ENCODE measurements at regions not wholly inside any gene's neighbourhood (a gene's known extent, or its start where the extent isn't known, plus 50 kb on each side); places are given as distances from the start of the nearest gene placed in this dataset.

DNA sequence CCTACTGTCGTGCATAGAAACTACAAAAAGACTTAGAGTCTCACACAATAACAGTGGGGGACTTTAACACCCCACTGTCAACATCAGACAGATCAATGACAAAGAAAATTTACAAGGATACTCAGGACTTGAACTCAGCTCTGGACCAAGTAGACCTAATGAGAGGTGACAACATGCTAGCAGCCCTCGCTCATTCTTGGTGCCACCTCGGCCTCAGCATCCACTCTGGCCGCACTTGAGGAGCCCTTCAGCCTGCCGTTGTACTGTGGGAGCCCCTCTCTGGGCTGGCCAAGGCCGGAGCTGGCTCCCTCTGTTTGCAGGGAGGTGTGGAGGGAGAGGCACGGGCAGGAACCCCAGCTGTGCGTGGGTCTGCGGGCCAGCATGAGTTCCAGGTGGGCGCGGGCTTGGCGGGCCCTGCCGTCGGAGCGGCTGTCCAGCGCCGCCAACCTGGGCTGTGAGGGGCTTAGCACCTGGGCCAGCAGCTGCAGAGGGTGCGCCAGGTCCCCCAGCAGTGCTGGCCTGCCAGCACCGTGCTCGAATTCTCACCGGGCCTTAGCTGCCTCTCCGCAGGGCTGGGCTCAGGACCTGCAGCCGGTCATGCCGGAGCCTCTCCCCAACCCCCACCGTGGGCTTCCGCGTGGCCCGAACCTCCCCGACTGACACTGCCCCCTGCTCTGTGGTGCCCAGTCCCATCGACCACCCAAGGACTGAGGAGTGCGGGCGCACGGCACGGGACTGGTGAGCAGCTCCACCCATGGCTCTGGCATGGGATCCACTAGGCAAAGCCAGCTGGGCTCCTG, 205.6 kb downstream of the FRK start:
- Histone ChIP-seq H3K4me2 (ENCODE audit: low read length) (no peak overlapping the region), H3K79me2 (ENCODE audit: control insufficient read depth, insufficient read depth, low read length) (no peaks in the 10 kb centered on the region), H2BK120ac (ENCODE audit: low read depth, low read length) (no peak overlapping the region), H3K56ac (ENCODE audit: low read length) (no peak overlapping the region), H4K5ac (ENCODE audit: low read length) (no peak overlapping the region), H4K8ac (ENCODE audit: low read depth, low read length) (no peak overlapping the region), H2BK15ac (replicated peaks; ENCODE audit: low read depth) (no peak overlapping the region), H2BK5ac (ENCODE audit: low read length) (no peak overlapping the region), H3K18ac (ENCODE audit: low read length) (no peak overlapping the region), H3K36me3 (ENCODE audit: control insufficient read depth, insufficient read depth, low read length) (no peaks in the 10 kb centered on the region), H3K9ac (ENCODE audit: low read length) (no peak overlapping the region), H3K4me1 (ENCODE audit: control insufficient read depth, low read depth, low read length) (no peaks in the 10 kb centered on the region), H2AK5ac (ENCODE audit: low read length) (no peak overlapping the region), H3K4ac (ENCODE audit: low read depth, low read length) (no peak overlapping the region), H3K27me3 (ENCODE audit: insufficient read depth, low read length, poor library complexity) (no peaks in the 10 kb centered on the region), H3K79me1 (ENCODE audit: low read length) (no peaks in the 10 kb centered on the region), H3K4me3 (ENCODE audit: low read length) (no peak overlapping the region), H3K23ac (ENCODE audit: low read length) (no peak overlapping the region), H3K27ac (ENCODE audit: low read depth, low read length) (no peak overlapping the region)
- no peak for DNase-seq
- no CpG with 5 or more reads among the region's 34 CpGs for WGBS (ENCODE audit: extremely low coverage, insufficient coverage, low lambda C conversion rate)

DNA sequence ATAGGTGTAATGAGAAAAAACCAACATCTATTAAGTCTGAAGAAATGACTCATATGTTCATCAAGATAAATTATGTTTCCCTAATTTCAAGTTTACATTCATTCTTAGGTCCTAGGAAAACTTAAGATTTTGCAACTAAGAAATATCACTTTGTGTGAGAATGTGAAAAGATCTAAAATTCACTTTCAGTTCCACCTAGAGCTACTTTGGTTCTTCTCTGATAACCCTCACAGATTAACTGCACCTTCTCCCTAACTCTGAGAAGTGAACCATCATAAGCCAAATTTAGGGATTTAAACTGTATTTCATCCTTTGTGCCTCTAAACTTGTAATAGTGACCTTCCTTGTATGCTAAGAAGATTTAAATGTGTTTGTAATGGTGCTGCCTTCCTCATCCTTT, 213.0 kb downstream of the FRK start:
- Histone ChIP-seq H3K4ac (ENCODE audit: low read depth, low read length) (no peak overlapping the region), H3K36me3 (ENCODE audit: control insufficient read depth, insufficient read depth, low read length) (no peaks in the 10 kb centered on the region), H3K4me2 (ENCODE audit: low read length) (no peak overlapping the region), H2BK120ac (ENCODE audit: low read depth, low read length) (no peak overlapping the region), H3K9ac (ENCODE audit: low read length) (no peak overlapping the region), H4K5ac (ENCODE audit: low read length) (no peak overlapping the region), H2BK15ac (replicated peaks; ENCODE audit: low read depth) (no peak overlapping the region), H3K18ac (ENCODE audit: low read length) (no peak overlapping the region), H3K23ac (ENCODE audit: low read length) (no peak overlapping the region), H3K79me1 (ENCODE audit: low read length) (no peaks in the 10 kb centered on the region), H3K4me3 (ENCODE audit: low read length) (no peak overlapping the region), H3K79me2 (ENCODE audit: control insufficient read depth, insufficient read depth, low read length) (no peaks in the 10 kb centered on the region), H3K27me3 (ENCODE audit: insufficient read depth, low read length, poor library complexity) (no peaks in the 10 kb centered on the region), H3K4me1 (ENCODE audit: control insufficient read depth, low read depth, low read length) (no peaks in the 10 kb centered on the region), H2BK5ac (ENCODE audit: low read length) (no peak overlapping the region), H3K56ac (ENCODE audit: low read length) (no peak overlapping the region), H2AK5ac (ENCODE audit: low read length) (no peak overlapping the region), H4K8ac (ENCODE audit: low read depth, low read length) (no peak overlapping the region), H3K27ac (ENCODE audit: low read depth, low read length) (no peak overlapping the region)
- DNase-seq, result no peak

DNA sequence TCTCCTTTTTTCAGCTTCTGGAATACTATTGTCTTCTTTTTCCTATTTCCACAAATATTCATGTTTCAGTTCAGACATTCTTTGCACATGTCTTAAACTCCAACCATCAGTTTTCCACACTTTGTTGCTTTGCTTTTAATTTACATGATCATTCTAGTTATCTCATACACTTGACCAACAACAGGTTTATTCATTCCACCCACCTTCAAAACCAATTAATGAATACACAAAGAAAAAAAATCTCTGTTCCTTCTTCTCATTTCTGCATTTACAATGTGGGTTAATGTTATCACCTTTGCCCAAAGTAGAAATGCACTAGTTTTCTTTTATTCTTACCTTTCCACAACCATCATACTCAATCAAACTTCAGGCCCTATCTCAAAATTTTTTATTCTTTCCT, 216.7 kb downstream of the FRK start:
- DNase-seq, result no peak
- Histone ChIP-seq H2BK120ac (ENCODE audit: low read depth, low read length) (no peak overlapping the region), H2BK5ac (ENCODE audit: low read length) (no peak overlapping the region), H4K5ac (ENCODE audit: low read length) (no peak overlapping the region), H3K23ac (ENCODE audit: low read length) (no peak overlapping the region), H3K36me3 (ENCODE audit: control insufficient read depth, insufficient read depth, low read length) (no peaks in the 10 kb centered on the region), H3K27me3 (ENCODE audit: insufficient read depth, low read length, poor library complexity) (no peaks in the 10 kb centered on the region), H3K18ac (ENCODE audit: low read length) (no peak overlapping the region), H3K27ac (ENCODE audit: low read depth, low read length) (no peak overlapping the region), H3K79me2 (ENCODE audit: control insufficient read depth, insufficient read depth, low read length) (no peaks in the 10 kb centered on the region), H3K4me2 (ENCODE audit: low read length) (no peak overlapping the region), H3K9ac (ENCODE audit: low read length) (no peak overlapping the region), H3K4ac (ENCODE audit: low read depth, low read length) (no peak overlapping the region), H2AK5ac (ENCODE audit: low read length) (no peak overlapping the region), H3K4me3 (ENCODE audit: low read length) (no peak overlapping the region), H3K4me1 (ENCODE audit: control insufficient read depth, low read depth, low read length) (no peaks in the 10 kb centered on the region), H3K56ac (ENCODE audit: low read length) (no peak overlapping the region), H4K8ac (ENCODE audit: low read depth, low read length) (no peak overlapping the region), H2BK15ac (replicated peaks; ENCODE audit: low read depth) (no peak overlapping the region), H3K79me1 (ENCODE audit: low read length) (no peaks in the 10 kb centered on the region)

DNA sequence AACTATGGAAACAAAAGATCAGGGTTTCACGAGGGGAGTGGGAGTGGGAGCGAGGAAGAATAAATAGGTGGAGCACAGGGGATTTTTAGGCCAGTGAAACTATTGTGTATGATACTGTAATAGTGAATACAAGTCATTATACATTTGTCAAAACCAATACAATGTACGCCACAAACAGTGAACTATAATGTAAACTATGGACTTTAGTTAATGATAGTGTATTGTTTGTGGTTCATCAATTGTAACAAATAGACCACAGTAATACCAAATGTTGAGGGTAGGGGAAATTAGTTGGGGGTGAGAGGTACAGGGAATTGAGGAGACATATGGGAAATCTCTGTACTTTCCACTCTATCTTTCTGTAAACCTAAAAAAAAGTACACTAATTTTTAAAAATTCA, 218.4 kb downstream of the FRK start:
- no peak overlapping the region for H3K18ac ChIP-seq (ENCODE audit: low read length)

DNA sequence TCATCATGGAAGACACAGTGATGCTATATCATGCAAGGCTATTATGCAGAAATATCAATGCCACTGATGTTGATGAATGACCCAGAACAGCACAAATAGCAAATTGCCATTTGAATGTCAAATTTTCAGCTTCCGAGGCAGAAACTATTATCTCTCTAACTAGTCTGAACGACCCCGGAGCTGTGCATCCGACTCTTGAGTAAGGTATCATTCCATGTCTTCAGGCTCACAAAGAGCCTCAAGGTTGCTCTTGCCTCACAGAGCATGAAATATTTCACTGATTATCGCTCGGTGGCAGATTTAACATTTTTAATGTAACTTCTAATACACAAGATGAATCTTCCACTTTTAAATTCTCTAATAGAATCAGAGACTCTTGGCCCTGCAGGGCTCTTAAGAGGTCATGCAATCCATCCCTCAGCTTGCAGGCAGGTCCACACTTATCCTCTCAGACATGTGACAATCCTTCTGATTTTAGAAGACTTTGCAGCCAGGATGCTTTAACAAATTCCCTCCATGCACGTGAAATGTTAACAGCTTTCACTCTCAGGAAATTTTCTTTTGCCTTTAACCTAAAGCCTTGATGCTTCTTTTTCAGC, 221.0 kb downstream of the FRK start:
- Histone ChIP-seq H2BK15ac (replicated peaks; ENCODE audit: low read depth) (no peak overlapping the region), H3K36me3 (ENCODE audit: control insufficient read depth, insufficient read depth, low read length) (no peaks in the 10 kb centered on the region), H2BK120ac (ENCODE audit: low read depth, low read length) (no peak overlapping the region), H3K9ac (ENCODE audit: low read length) (no peak overlapping the region), H3K27me3 (ENCODE audit: insufficient read depth, low read length, poor library complexity) (no peaks in the 10 kb centered on the region), H4K8ac (ENCODE audit: low read depth, low read length) (no peak overlapping the region), H3K18ac (ENCODE audit: low read length) (no peak overlapping the region), H2AK5ac (ENCODE audit: low read length) (no peak overlapping the region), H3K79me1 (ENCODE audit: low read length) (no peaks in the 10 kb centered on the region), H3K56ac (ENCODE audit: low read length) (no peak overlapping the region), H4K5ac (ENCODE audit: low read length) (no peak overlapping the region), H3K79me2 (ENCODE audit: control insufficient read depth, insufficient read depth, low read length) (no peaks in the 10 kb centered on the region), H2BK5ac (ENCODE audit: low read length) (no peak overlapping the region), H3K4me2 (ENCODE audit: low read length) (no peak overlapping the region), H3K4me1 (ENCODE audit: control insufficient read depth, low read depth, low read length) (no peaks in the 10 kb centered on the region), H3K27ac (ENCODE audit: low read depth, low read length) (no peak overlapping the region), H3K4me3 (ENCODE audit: low read length) (no peak overlapping the region), H3K23ac (ENCODE audit: low read length) (no peak overlapping the region), H3K4ac (ENCODE audit: low read depth, low read length) (no peak overlapping the region)
- no peak for DNase-seq
- no CpG with 5 or more reads among the region's 7 CpGs for WGBS (ENCODE audit: extremely low coverage, insufficient coverage, low lambda C conversion rate)

More for the DNA sequence above, 218.4 kb downstream of the FRK start:
- no peaks in the 10 kb centered on the region for H3K4me1 ChIP-seq (ENCODE audit: control insufficient read depth, low read depth, low read length)
- H3K4me3 ChIP-seq (ENCODE audit: low read length), result no peak overlapping the region
- H2BK15ac ChIP-seq (replicated peaks; ENCODE audit: low read depth), result no peak overlapping the region
- no peaks in the 10 kb centered on the region for H3K36me3 ChIP-seq (ENCODE audit: control insufficient read depth, insufficient read depth, low read length)
- no peak overlapping the region for H4K8ac ChIP-seq (ENCODE audit: low read depth, low read length)
- H3K23ac ChIP-seq (ENCODE audit: low read length), result no peak overlapping the region
- H3K56ac ChIP-seq (ENCODE audit: low read length), result no peak overlapping the region
- H3K4ac ChIP-seq (ENCODE audit: low read depth, low read length), result no peak overlapping the region
- H3K79me2 ChIP-seq (ENCODE audit: control insufficient read depth, insufficient read depth, low read length), result no peaks in the 10 kb centered on the region
- no peak overlapping the region for H2BK120ac ChIP-seq (ENCODE audit: low read depth, low read length)
- no peak overlapping the region for H2BK5ac ChIP-seq (ENCODE audit: low read length)
- H4K5ac ChIP-seq (ENCODE audit: low read length), result no peak overlapping the region
- no peak overlapping the region for H3K9ac ChIP-seq (ENCODE audit: low read length)
- H3K27me3 ChIP-seq (ENCODE audit: insufficient read depth, low read length, poor library complexity), result no peaks in the 10 kb centered on the region
- no peak overlapping the region for H3K4me2 ChIP-seq (ENCODE audit: low read length)
- DNase-seq, result no peak
- no peak overlapping the region for H3K27ac ChIP-seq (ENCODE audit: low read depth, low read length)
- WGBS (ENCODE audit: extremely low coverage, insufficient coverage, low lambda C conversion rate), result no CpG with 5 or more reads among the region's 3 CpGs
- H3K79me1 ChIP-seq (ENCODE audit: low read length), result no peaks in the 10 kb centered on the region
- H2AK5ac ChIP-seq (ENCODE audit: low read length), result no peak overlapping the region

All from mesendoderm (in vitro differentiated cells).